Left lung (tissue), 4 donors: ENCODE measurements at regions not wholly inside any gene's neighbourhood (a gene's known extent, or its start where the extent isn't known, plus 50 kb on each side); places are given as distances from the start of the nearest gene placed in this dataset.

Experiments used
- ATAC-seq: fragments of 200-7000 bp; cut with Tn5 transposase; one replicate; pipeline ENCODE4 v1.9.1; 2020; ENCODE audit warnings: moderate library complexity
- DNase-seq, 4 donors: peaks; one replicate each; pipeline ENCODE4 v3.0.0-alpha.2; 2013 to 2020
- H3K27ac ChIP-seq, 2 donors: fragments of 200-600 bp; sonication (generic) in 1 of 2; one replicate each; pipeline versions ENCODE4 v1.5.0 to v1.8.0; 2020 to 2021
- H3K27me3 ChIP-seq, 2 donors: fragments of 200-600 bp; sonication (generic) in 1 of 2; one replicate each; pipeline versions ENCODE4 v1.5.0 to v1.8.0; 2020 to 2021
- H3K36me3 ChIP-seq, 2 donors: fragments of 200-600 bp; sonication (generic) in 1 of 2; one replicate each; pipeline versions ENCODE4 v1.5.0 to v1.8.0; 2020 to 2021
- H3K4me1 ChIP-seq, 2 donors: fragments of 200-600 bp; one replicate each; pipeline ENCODE4 v1.8.0; 2021
- H3K4me3 ChIP-seq, 2 donors: fragments of 200-600 bp; sonication (generic) in 1 of 2; one replicate each; pipeline versions ENCODE4 v1.5.0 to v1.8.0; 2020 to 2021; ENCODE audit warnings: mild to moderate bottlenecking in 1 of 2
- H3K9me3 ChIP-seq, 2 donors: fragments of 200-600 bp; sonication (generic) in 1 of 2; one replicate each; pipeline versions ENCODE4 v1.5.0 to v1.8.0; 2020 to 2021
- intact Hi-C, 2 donors: fragments of 100-400 bp; cut with DNase I; formaldehyde crosslinking; loops; one replicate each; pipeline versions ENCODE4 v1.11.2 to v1.14.2; 2022
- TF ChIP-seq, protein P1 (sequence below), 2 donors: fragments of 200-600 bp; sonication (generic) in 1 of 2; IDR thresholded peaks; one replicate each; pipeline versions ENCODE4 v1.5.0 to v1.8.0; 2021; ENCODE audit warnings: antibody characterized with exemption in 2 of 2
- donor health status: DM: no; HTN: yes; CAD: no.
- donor health status: DM: no; HTN: no; CAD: no.

- Histone ChIP-seq H3K27me3 (no peaks in the 10 kb centered on the region), H3K4me1 (peaks cover 0 to 11% of the 10 kb centered on the region in 2 donors), H3K4me3 (no peak overlapping the region), H3K36me3 (no peaks in the 10 kb centered on the region), H3K27ac (no peak overlapping the region), H3K9me3 (no peaks in the 10 kb centered on the region)
- TF ChIP-seq, protein P1, sequence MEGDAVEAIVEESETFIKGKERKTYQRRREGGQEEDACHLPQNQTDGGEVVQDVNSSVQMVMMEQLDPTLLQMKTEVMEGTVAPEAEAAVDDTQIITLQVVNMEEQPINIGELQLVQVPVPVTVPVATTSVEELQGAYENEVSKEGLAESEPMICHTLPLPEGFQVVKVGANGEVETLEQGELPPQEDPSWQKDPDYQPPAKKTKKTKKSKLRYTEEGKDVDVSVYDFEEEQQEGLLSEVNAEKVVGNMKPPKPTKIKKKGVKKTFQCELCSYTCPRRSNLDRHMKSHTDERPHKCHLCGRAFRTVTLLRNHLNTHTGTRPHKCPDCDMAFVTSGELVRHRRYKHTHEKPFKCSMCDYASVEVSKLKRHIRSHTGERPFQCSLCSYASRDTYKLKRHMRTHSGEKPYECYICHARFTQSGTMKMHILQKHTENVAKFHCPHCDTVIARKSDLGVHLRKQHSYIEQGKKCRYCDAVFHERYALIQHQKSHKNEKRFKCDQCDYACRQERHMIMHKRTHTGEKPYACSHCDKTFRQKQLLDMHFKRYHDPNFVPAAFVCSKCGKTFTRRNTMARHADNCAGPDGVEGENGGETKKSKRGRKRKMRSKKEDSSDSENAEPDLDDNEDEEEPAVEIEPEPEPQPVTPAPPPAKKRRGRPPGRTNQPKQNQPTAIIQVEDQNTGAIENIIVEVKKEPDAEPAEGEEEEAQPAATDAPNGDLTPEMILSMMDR (IDR thresholded peaks at IDR 0.05), result no peak
- ATAC-seq (no peak), DNase-seq (no peak)
- intact Hi-C loops, result no loop called here
Observed at GRCh38 chr11:92764128-92764527, 205.3 kb upstream of the MTNR1B start.

DNA sequence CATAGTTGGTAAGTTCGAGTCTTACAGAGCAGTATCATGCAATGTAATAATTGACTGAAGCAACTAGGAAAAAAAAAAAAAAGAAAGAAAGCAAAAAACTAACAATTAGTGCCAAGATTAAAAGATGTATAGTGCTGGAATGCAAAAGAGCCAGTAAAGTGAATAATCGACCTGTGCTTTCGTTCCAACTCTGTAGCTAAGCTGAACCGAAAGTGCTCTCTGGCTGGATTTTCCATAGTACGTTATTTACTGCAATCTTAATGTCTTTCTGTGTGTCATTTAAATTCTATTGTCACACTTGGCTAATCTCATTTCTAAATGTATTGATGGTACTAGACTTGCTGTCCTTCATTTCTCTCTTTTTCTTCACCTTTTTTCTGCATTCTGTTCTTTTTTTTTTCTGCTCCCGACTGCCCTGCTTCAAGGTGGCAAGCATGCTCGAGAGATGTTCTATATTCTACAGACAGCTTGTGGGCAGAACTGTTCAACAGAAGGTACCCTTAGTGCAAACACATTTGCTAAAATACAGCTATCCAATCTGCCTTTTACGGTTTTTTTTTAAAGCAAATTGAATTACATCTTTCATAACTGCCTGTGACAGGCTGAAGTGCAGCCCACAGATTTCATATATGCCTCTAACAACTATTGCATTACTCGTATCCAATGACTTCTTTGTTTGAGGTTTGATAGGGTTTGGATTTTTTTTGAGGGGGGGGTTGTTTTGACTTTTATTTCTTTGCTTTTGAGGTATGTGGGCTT is 204.2 kb upstream of the MTNR1B start:
- H3K27me3 ChIP-seq, result no peaks in the 10 kb centered on the region
- ATAC-seq (no peak), DNase-seq (no peak)
- peaks cover 0 to 11% of the 10 kb centered on the region in 2 donors for H3K4me1 ChIP-seq
- no peaks in the 10 kb centered on the region for H3K36me3 ChIP-seq
- intact Hi-C loops, result no loop called here
- no peak overlapping the region for H3K27ac ChIP-seq
- no peaks in the 10 kb centered on the region for H3K9me3 ChIP-seq
- TF ChIP-seq, protein P1 (IDR thresholded peaks at IDR 0.05), result no peak
- no peak overlapping the region for H3K4me3 ChIP-seq

- peak; percentile 92 for ATAC-seq
- intact Hi-C loops, result no loop called here
- no peaks in the 10 kb centered on the region for H3K27me3 ChIP-seq
- no peaks in the 10 kb centered on the region for H3K36me3 ChIP-seq
- no peak overlapping the region for H3K4me3 ChIP-seq
- H3K27ac ChIP-seq, result no peak overlapping the region
- TF ChIP-seq, protein P1 (IDR thresholded peaks at IDR 0.05), result no peak
- peak in 3 of 4 donors; percentile 32 to 57 (median 33) for DNase-seq
- peaks cover 0 to 11% of the 10 kb centered on the region in 2 donors for H3K4me1 ChIP-seq
- no peaks in the 10 kb centered on the region for H3K9me3 ChIP-seq
Observed at GRCh38 chr11:92765965-92766371, 203.5 kb upstream of the MTNR1B start.

DNA sequence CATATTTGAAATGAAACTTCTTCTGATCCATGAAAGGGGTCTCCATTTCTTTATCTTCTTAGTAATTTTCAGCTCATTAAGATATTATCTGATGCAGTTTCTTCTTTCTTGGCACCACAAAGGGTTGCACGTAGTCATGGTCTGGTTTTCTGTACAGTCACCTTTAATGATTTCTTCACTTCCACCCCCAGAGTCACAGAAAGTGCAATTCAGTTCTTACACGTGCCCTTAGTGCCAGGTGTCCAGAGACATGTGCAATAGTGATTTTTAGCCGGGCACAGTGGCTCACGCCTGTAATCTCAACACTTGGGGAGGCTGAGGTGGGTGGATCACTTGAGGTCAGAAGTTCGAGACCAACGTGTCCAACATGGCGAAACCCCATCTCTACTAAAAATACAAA is 202.8 kb upstream of the MTNR1B start:
- intact Hi-C loops, result no loop called here
- H3K9me3 ChIP-seq, result no peaks in the 10 kb centered on the region
- H3K4me1 ChIP-seq, result peaks cover 0 to 11% of the 10 kb centered on the region in 2 donors
- DNase-seq (no peak), ATAC-seq (no peak)
- H3K27ac ChIP-seq, result no peak overlapping the region
- H3K27me3 ChIP-seq, result no peaks in the 10 kb centered on the region
- TF ChIP-seq, protein P1 (IDR thresholded peaks at IDR 0.05), result no peak
- no peak overlapping the region for H3K4me3 ChIP-seq
- H3K36me3 ChIP-seq, result no peaks in the 10 kb centered on the region

- DNase-seq (no peak), ATAC-seq (no peak)
- no peak overlapping the region for H3K27ac ChIP-seq
- H3K4me3 ChIP-seq, result no peak overlapping the region
- H3K9me3 ChIP-seq, result no peaks in the 10 kb centered on the region
- no peaks in the 10 kb centered on the region for H3K36me3 ChIP-seq
- no peaks in the 10 kb centered on the region for H3K27me3 ChIP-seq
- H3K4me1 ChIP-seq, result peaks cover 0 to 11% of the 10 kb centered on the region in 2 donors
- TF ChIP-seq, protein P1 (IDR thresholded peaks at IDR 0.05), result no peak
- intact Hi-C loops, result no loop called here
Observed at GRCh38 chr11:92767416-92767815, 202.0 kb upstream of the MTNR1B start.
